A673 (cell line): ENCODE measurements at regions not wholly inside any gene's neighbourhood (a gene's known extent, or its start where the extent isn't known, plus 50 kb on each side); places are given as distances from the start of the nearest gene placed in this dataset.

Experiments used
- CTCF ChIP-seq: fragments of 300-800, 200-600 bp; sonication (generic); conservative IDR thresholded peaks from 2 replicates; pipeline ENCODE4 v1.5.1; 2017; ENCODE audit warnings: low read depth, mild to moderate bottlenecking, antibody characterized with exemption, low read length, moderate library complexity, mixed read lengths
- EZH2 ChIP-seq: fragments of 200-600 bp; sonication (generic); IDR thresholded peaks from 2 replicates; pipeline ENCODE4 v1.6.1; 2017; ENCODE audit warnings: borderline replicate concordance, low read depth, mild to moderate bottlenecking, mixed read lengths, antibody characterized with exemption, low read length; ENCODE audit not compliant: poor library complexity, severe bottlenecking

DNA sequence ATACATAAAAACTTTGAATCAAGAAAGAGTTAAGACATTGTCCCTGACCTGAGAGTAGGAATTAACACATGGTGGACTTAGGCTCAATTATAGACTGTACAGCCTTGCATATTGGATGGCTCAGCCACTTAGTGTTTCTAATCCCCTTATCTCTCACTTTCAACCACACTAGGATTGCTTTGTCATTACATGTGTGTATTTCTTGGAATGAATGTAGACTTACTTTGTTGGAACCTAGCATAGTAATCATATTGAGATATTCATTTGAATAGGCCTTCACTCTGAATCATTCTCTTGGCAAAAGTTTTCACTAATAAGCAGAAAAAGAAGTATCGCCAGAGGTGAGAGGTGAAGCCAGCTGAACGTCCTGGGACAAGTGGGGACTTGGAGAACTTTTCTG, 1973.9 kb upstream of the FLRT2 start:
- no peak for TF ChIP-seq CTCF
- no peak for TF ChIP-seq EZH2
